GM19395 (cell line): ENCODE measurements at regions not wholly inside any gene's neighbourhood (a gene's known extent, or its start where the extent isn't known, plus 50 kb on each side); places are given as distances from the start of the nearest gene placed in this dataset.

ENCODE experiments used
- ATAC-seq: cut with Tn5 transposase; IDR thresholded peaks from one replicate; pipeline ENCODE4 v1.9.1; 2021; ENCODE audit warnings: mild to moderate bottlenecking, moderate library complexity; ENCODE audit not compliant: unreplicated experiment

GRCh38 chr6:169937389-169938261, 186.2 kb downstream of the ERMARD start:
- no peak for ATAC-seq

GRCh38 chr6:169936355-169936975, 185.0 kb downstream of the ERMARD start:
- ATAC-seq, result no peak

GRCh38 chr6:169935861-169936260, 184.4 kb downstream of the ERMARD start:
- no peak for ATAC-seq

GRCh38 chr6:169935348-169935718, 183.9 kb downstream of the ERMARD start:
- ATAC-seq, result no peak

- no peak for ATAC-seq
Observed at GRCh38 chr6:169934699-169935347, 183.4 kb downstream of the ERMARD start.

- ATAC-seq, result no peak
Observed at GRCh38 chr6:169933839-169934698, 182.6 kb downstream of the ERMARD start.

- ATAC-seq, result no peak
Observed at GRCh38 chr6:169933251-169933821, 181.9 kb downstream of the ERMARD start.

GRCh38 chr6:169932491-169932890, 181.1 kb downstream of the ERMARD start:
- no peak for ATAC-seq

- ATAC-seq, result no peak
Observed at GRCh38 chr6:169931261-169931660, 179.8 kb downstream of the ERMARD start.

- no peak for ATAC-seq
Observed at GRCh38 chr6:169930799-169931198, 179.4 kb downstream of the ERMARD start.

- no peak for ATAC-seq
Observed at GRCh38 chr6:169927711-169928110, 176.3 kb downstream of the ERMARD start.

GRCh38 chr6:169926617-169927417, 175.4 kb downstream of the ERMARD start:
- no peak for ATAC-seq

GRCh38 chr6:169923468-169924464, 172.3 kb downstream of the ERMARD start:
- no peak for ATAC-seq

GRCh38 chr6:169921853-169922824, 170.7 kb downstream of the ERMARD start:
- ATAC-seq, result no peak

- ATAC-seq, result no peak
Observed at GRCh38 chr6:169921217-169921616, 169.8 kb downstream of the ERMARD start.

- ATAC-seq, result no peak
Observed at GRCh38 chr6:169920359-169921020, 169.1 kb downstream of the ERMARD start.
